Activated naive CD4-positive, alpha-beta T cell treated with anti-CD3 and anti-CD28 coated beads for 36 hours (primary cell): ENCODE measurements at regions not wholly inside any gene's neighbourhood (a gene's known extent, or its start where the extent isn't known, plus 50 kb on each side); places are given as distances from the start of the nearest gene placed in this dataset.

Experiments used
- CTCF ChIA-PET: fragments of 350-600 bp; sonication (Branson Sonifier 250); formaldehyde crosslinking; loops from one replicate; lab custom pipeline; 2021; ENCODE audit warnings: antibody characterized with exemption; lab: Charles Lee
- DNase-seq: peaks from one replicate; pipeline ENCODE4 v3.0.0-alpha.2; 2020
- H3K27ac Mint-ChIP-seq: one replicate; pipeline ENCODE4 v1.8.0; 2021; ENCODE audit warnings: mild to moderate bottlenecking, mixed read lengths
- H3K27me3 Mint-ChIP-seq: one replicate; pipeline ENCODE4 v1.8.0; 2021; ENCODE audit warnings: low read depth, mixed read lengths
- H3K36me3 Mint-ChIP-seq: one replicate; pipeline ENCODE4 v1.8.0; 2021; ENCODE audit warnings: low read depth, mixed read lengths
- H3K4me1 Mint-ChIP-seq: one replicate; pipeline ENCODE4 v1.8.0; 2021; ENCODE audit warnings: low read depth, mixed read lengths
- H3K4me3 Mint-ChIP-seq: one replicate; pipeline ENCODE4 v1.8.0; 2021; ENCODE audit warnings: mild to moderate bottlenecking, moderate library complexity, mixed read lengths
- H3K9me3 Mint-ChIP-seq: one replicate; pipeline ENCODE4 v1.8.0; 2021; ENCODE audit warnings: mixed read lengths
- intact Hi-C: fragments of 100-400 bp; cut with micrococcal nuclease; formaldehyde crosslinking; loops from one replicate; pipeline ENCODE4 v1.15.1; 2023

- no peaks in the 10 kb centered on the region for H3K4me1 Mint-ChIP-seq
- H3K9me3 Mint-ChIP-seq = peaks cover 6% of the 10 kb centered on the region
- H3K4me3 Mint-ChIP-seq = no peak overlapping the region
- DNase-seq = no peak
- CTCF ChIA-PET = no interaction called here
- H3K36me3 Mint-ChIP-seq = no peaks in the 10 kb centered on the region
- H3K27ac Mint-ChIP-seq = no peak overlapping the region
- H3K27me3 Mint-ChIP-seq = no peaks in the 10 kb centered on the region
- intact Hi-C loops = no loop called here
These were observed 53.4 kb downstream of the MC4R start for GRCh38 chr18:60319129-60319528.

- Mint-ChIP-seq H3K4me3 (no peak overlapping the region), H3K27me3 (no peaks in the 10 kb centered on the region), H3K27ac (no peak overlapping the region), H3K9me3 (peaks cover 1% of the 10 kb centered on the region), H3K36me3 (no peaks in the 10 kb centered on the region), H3K4me1 (no peaks in the 10 kb centered on the region)
- DNase-seq = no peak
- intact Hi-C loops = no loop called here
- CTCF ChIA-PET = no interaction called here
These were observed 60.8 kb downstream of the MC4R start for GRCh38 chr18:60311676-60312360.

DNA sequence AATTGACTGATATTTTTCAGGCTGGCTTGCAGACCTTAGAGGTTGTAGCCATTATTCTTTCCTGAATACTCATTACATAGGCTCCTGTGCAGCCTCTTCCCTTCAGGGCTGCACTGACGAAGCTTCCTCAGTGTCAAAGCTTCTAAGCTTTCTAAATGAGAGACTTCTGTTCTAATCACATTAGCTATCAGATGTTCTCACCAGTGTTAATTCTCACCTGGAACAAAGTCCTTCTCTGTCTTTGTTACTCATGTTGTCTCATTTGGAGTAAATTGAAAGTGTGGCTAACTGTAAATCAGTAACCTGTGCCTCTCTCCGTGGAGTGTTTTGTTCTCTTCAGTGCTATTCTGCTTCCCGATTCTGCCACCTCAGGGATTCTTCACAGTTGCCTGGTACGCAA is 76.9 kb downstream of the MC4R start:
- H3K9me3 Mint-ChIP-seq = no peaks in the 10 kb centered on the region
- DNase-seq = no peak
- no peaks in the 10 kb centered on the region for H3K36me3 Mint-ChIP-seq
- no peaks in the 10 kb centered on the region for H3K4me1 Mint-ChIP-seq
- no peak overlapping the region for H3K4me3 Mint-ChIP-seq
- H3K27ac Mint-ChIP-seq = no peak overlapping the region
- CTCF ChIA-PET = interaction anchor here (0.6 kb wide), 1 partner anchor 1117 kb away, joined by 3 read pairs; no protein-coding TSS in a partner anchor
- no peaks in the 10 kb centered on the region for H3K27me3 Mint-ChIP-seq
- intact Hi-C loops = no loop called here

GRCh38 chr18:60292186-60292585 is 80.4 kb downstream of the MC4R start:
- no peaks in the 10 kb centered on the region for H3K36me3 Mint-ChIP-seq
- H3K27me3 Mint-ChIP-seq = no peaks in the 10 kb centered on the region
- H3K9me3 Mint-ChIP-seq = no peaks in the 10 kb centered on the region
- no peak overlapping the region for H3K27ac Mint-ChIP-seq
- CTCF ChIA-PET = interaction anchor here (0.7 kb wide), 1 partner anchor 17 kb away, joined by 4 read pairs; no protein-coding TSS in a partner anchor
- intact Hi-C loops = no loop called here
- no peak overlapping the region for H3K4me3 Mint-ChIP-seq
- no peak for DNase-seq
- H3K4me1 Mint-ChIP-seq = no peaks in the 10 kb centered on the region

- DNase-seq = no peak
- intact Hi-C loops = no loop called here
- H3K27me3 Mint-ChIP-seq = no peaks in the 10 kb centered on the region
- no peak overlapping the region for H3K4me3 Mint-ChIP-seq
- no peak overlapping the region for H3K27ac Mint-ChIP-seq
- H3K4me1 Mint-ChIP-seq = no peaks in the 10 kb centered on the region
- no peaks in the 10 kb centered on the region for H3K36me3 Mint-ChIP-seq
- H3K9me3 Mint-ChIP-seq = no peaks in the 10 kb centered on the region
- CTCF ChIA-PET = no interaction called here
These were observed 93.2 kb downstream of the MC4R start for GRCh38 chr18:60279391-60279790.

DNA sequence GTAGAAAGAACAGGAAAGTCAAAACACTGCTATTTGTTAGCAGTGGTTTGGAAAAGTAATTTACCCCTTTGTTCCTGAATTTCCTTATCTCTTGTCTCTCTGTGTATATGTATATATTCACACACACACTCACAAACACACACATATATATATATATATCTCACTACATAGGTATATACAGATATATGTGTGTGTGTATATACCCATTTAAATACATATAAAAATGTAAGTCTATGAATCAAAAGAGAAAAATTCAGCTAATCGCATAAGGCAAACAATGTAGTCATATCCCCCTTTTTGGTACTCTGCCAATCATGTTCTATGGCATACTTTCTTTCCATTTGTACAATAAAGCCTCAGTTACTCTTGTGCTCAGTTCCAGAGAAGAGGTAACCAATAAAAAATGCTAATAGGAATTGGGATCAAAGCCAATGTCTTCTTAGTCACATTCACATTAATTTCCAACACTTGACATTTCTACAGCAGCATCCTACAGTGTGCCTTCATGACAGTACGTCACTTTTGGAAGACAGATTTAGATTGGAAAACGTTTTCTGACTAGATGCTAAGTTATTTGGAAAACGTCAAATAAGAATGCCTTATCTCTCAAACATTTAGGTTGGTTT is 94.6 kb downstream of the MC4R start:
- CTCF ChIA-PET = no interaction called here
- no peaks in the 10 kb centered on the region for H3K4me1 Mint-ChIP-seq

GRCh38 chr18:60267391-60268058 is 105.0 kb downstream of the MC4R start:
- Mint-ChIP-seq H3K27me3 (no peaks in the 10 kb centered on the region), H3K36me3 (no peaks in the 10 kb centered on the region), H3K27ac (no peak overlapping the region), H3K9me3 (no peaks in the 10 kb centered on the region), H3K4me3 (no peak overlapping the region), H3K4me1 (no peaks in the 10 kb centered on the region)
- DNase-seq = no peak
- intact Hi-C loops = no loop called here
- CTCF ChIA-PET = no interaction called here

More for the DNA sequence above, 94.6 kb downstream of the MC4R start:
- no peaks in the 10 kb centered on the region for H3K36me3 Mint-ChIP-seq
- H3K9me3 Mint-ChIP-seq = peaks cover under 1% of the 10 kb centered on the region
- no peak overlapping the region for H3K4me3 Mint-ChIP-seq
- intact Hi-C loops = no loop called here
- no peak for DNase-seq
- H3K27me3 Mint-ChIP-seq = no peaks in the 10 kb centered on the region
- H3K27ac Mint-ChIP-seq = no peak overlapping the region

- CTCF ChIA-PET = no interaction called here
- intact Hi-C loops = no loop called here
- no peaks in the 10 kb centered on the region for H3K9me3 Mint-ChIP-seq
- no peak for DNase-seq
- no peak overlapping the region for H3K4me3 Mint-ChIP-seq
- no peaks in the 10 kb centered on the region for H3K4me1 Mint-ChIP-seq
- H3K27me3 Mint-ChIP-seq = no peaks in the 10 kb centered on the region
- no peak overlapping the region for H3K27ac Mint-ChIP-seq
- H3K36me3 Mint-ChIP-seq = no peaks in the 10 kb centered on the region
These were observed 106.0 kb downstream of the MC4R start for GRCh38 chr18:60266558-60266957.

- peaks cover 1% of the 10 kb centered on the region for H3K9me3 Mint-ChIP-seq
- intact Hi-C loops = no loop called here
These were observed 113.4 kb downstream of the MC4R start for GRCh38 chr18:60259052-60259681.

DNA sequence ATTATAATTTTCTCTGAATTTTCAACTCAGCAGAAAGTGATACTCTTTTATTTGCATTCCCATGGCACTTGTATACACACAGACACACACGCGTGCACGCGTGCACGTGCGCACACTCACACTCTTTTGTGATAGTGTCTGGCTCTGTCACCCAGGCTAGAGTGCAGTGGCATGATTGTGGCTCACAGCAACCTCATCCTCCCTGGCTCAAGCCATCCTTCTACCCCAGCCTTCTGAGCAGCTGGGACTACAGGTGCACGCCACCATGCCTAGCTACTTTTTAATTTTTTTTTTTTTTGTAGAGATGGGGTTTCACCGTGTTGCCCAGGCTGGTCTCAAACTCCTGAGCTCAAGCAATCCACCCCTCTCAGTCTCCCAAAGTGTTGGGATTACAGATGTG is 123.2 kb downstream of the MC4R start:
- Mint-ChIP-seq H3K4me3 (no peak overlapping the region), H3K27me3 (no peaks in the 10 kb centered on the region), H3K27ac (no peak overlapping the region), H3K4me1 (no peaks in the 10 kb centered on the region), H3K9me3 (no peaks in the 10 kb centered on the region), H3K36me3 (no peaks in the 10 kb centered on the region)
- no peak for DNase-seq
- intact Hi-C loops = no loop called here
- CTCF ChIA-PET = no interaction called here

More at GRCh38 chr18:60259052-60259681, 113.4 kb downstream of the MC4R start:
- Mint-ChIP-seq H3K4me1 (no peaks in the 10 kb centered on the region), H3K27ac (no peak overlapping the region), H3K4me3 (no peak overlapping the region), H3K27me3 (no peaks in the 10 kb centered on the region), H3K36me3 (no peaks in the 10 kb centered on the region)
- CTCF ChIA-PET = interaction anchor here (0.6 kb wide), 1 partner anchor 1063 kb away, joined by 3 read pairs; no protein-coding TSS in a partner anchor
- DNase-seq = no peak

- intact Hi-C loops = no loop called here
- CTCF ChIA-PET = no interaction called here
- H3K36me3 Mint-ChIP-seq = no peaks in the 10 kb centered on the region
- H3K27me3 Mint-ChIP-seq = no peaks in the 10 kb centered on the region
- H3K4me3 Mint-ChIP-seq = no peak overlapping the region
- no peaks in the 10 kb centered on the region for H3K4me1 Mint-ChIP-seq
- DNase-seq = no peak
- no peak overlapping the region for H3K27ac Mint-ChIP-seq
- no peaks in the 10 kb centered on the region for H3K9me3 Mint-ChIP-seq
These were observed 123.9 kb downstream of the MC4R start for GRCh38 chr18:60248336-60249330.
